ENCODE measurements at regions not wholly inside any gene's neighbourhood (a gene's known extent, or its start where the extent isn't known, plus 50 kb on each side); places are given as distances from the start of the nearest gene placed in this dataset.

DNA sequence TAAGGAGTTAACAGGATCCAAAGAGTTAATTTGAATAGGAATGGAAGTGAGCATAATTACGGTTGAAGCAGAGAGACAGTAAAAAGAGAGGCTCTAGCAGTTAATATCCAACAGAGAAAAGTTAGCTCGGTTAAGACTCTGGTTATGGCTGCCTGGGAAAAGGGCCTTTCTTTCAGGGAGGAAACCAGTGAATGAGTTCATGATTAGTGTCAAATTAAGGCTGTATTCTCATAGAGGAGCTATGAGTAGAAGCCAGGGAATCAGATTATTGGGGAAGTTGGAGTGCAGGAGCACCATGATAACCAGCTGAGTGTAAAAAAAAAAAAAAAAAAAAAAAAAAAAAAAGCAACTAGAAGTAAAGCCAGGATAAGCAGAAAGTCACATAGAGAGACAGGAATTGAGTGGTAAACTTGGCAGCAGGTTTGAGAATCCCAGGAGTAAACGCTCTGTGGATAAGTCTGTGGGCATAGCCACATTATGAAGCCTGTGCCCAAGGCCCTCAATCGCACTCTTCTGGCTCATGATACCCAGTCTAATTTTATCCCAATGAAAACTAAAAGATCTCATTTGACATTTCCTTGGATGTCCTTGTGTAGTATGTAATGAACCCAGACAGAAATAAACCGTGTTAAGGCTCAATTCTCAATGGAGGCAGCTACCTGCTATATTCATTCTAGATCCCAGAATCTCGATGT lies 372.6 kb upstream of the MPDZ start:
- H3K4me3 Mint-ChIP-seq, result no peak overlapping the region
- no peaks in the 10 kb centered on the region for H3K4me1 Mint-ChIP-seq (ENCODE audit: low read depth)
- H3K27ac Mint-ChIP-seq, result no peak overlapping the region
- H3K27me3 Mint-ChIP-seq, result no peaks in the 10 kb centered on the region
- H3K36me3 Mint-ChIP-seq, result no peaks in the 10 kb centered on the region
- H3K9me3 Mint-ChIP-seq (ENCODE audit: low read depth), result peaks cover 8% of the 10 kb centered on the region

DNA sequence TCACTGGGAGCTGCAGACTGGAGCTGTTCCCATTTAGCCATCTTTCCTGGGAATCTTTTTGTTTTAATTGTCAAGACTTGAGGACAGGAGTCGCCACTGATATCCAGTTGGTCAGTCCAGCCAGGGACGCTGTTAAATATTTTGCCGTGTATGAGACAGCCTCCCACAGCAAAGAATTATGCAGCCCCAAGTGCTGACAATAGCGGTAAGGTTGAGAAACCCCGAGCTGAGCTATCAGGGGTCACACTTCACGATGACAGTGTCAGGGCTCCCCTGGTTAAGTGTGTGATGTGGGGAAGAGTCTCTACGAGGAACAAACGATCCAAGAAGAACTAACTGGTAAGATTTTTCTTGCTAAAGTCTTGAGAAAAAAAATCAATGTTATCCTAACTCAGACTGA lies 372.0 kb upstream of the MPDZ start:
- no peak overlapping the region for H3K4me3 Mint-ChIP-seq
- H3K27ac Mint-ChIP-seq, result no peak overlapping the region
- H3K27me3 Mint-ChIP-seq, result no peaks in the 10 kb centered on the region
- H3K9me3 Mint-ChIP-seq (ENCODE audit: low read depth), result peaks cover 8% of the 10 kb centered on the region
- H3K36me3 Mint-ChIP-seq, result no peaks in the 10 kb centered on the region
- no peaks in the 10 kb centered on the region for H3K4me1 Mint-ChIP-seq (ENCODE audit: low read depth)

DNA sequence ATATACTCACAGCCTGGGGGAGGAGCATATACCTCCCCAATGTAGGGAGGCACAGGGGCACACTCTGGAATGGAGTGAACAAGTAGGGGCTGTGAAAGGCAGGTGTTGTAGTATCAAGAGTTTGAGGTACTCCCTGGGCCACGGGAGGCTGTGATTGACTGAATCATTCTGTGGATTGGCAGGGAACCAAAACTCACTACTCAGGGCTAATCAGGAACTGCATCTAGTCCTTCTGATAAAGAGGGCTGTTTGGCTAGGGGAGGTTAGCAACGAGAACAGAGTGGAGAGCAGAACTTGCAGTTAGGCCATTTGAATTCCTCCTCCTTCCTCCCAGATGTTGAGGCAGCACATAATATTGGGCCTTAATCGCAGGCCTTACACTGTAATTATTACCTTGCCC lies 369.2 kb upstream of the MPDZ start:
- H3K36me3 Mint-ChIP-seq, result no peaks in the 10 kb centered on the region
- peaks cover 12% of the 10 kb centered on the region for H3K9me3 Mint-ChIP-seq (ENCODE audit: low read depth)
- H3K27ac Mint-ChIP-seq, result no peak overlapping the region
- no peak overlapping the region for H3K4me3 Mint-ChIP-seq
- H3K27me3 Mint-ChIP-seq, result no peaks in the 10 kb centered on the region
- H3K4me1 Mint-ChIP-seq (ENCODE audit: low read depth), result no peaks in the 10 kb centered on the region

DNA sequence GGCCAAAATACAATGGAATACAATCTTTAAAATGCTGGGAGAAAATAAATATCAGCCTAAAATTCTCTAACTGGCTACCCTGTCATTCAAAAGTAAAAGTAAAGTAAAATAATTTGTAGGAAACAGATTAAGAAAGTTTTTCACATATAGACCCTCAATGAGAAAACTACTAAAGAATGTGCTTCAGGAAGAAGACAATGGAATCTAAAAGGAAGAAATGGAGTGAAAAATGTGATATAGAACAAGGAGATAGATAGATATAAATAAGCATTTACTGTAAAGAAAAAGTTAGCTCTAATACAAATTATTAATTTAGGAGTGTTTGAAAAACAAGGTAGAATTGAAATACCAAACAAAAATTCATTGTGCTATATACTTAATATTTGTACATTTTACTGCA lies 368.6 kb upstream of the MPDZ start:
- Mint-ChIP-seq H3K36me3 (no peaks in the 10 kb centered on the region), H3K4me1 (ENCODE audit: low read depth) (no peaks in the 10 kb centered on the region), H3K4me3 (no peak overlapping the region), H3K27ac (no peak overlapping the region), H3K27me3 (no peaks in the 10 kb centered on the region), H3K9me3 (ENCODE audit: low read depth) (peaks cover 11% of the 10 kb centered on the region)

DNA sequence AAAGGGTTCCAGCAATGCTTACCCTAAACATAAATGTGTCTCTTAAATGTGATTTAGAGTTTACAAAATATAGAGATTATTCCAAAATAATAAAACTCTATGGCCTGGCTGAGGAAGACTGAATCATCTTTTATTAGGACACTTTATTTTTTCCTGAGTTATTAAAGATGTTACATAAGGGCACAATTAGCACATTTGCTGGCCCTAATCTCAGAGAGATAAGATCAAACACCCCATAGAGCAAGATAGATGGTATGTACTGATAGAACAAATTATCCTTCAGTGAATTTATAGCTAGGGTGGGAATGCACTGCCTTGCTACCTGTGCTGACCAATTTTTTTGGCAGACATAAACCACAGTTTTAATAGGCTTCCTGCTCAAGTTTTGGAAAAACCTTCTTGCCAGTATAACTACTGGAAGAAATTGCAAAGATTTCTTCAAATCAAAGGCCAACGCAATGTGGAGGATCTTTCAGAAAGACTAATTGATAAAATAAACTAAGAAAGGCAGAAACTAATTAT lies 367.1 kb upstream of the MPDZ start:
- no peak overlapping the region for H3K27ac Mint-ChIP-seq
- no peaks in the 10 kb centered on the region for H3K4me1 Mint-ChIP-seq (ENCODE audit: low read depth)
- H3K36me3 Mint-ChIP-seq, result no peaks in the 10 kb centered on the region
- H3K9me3 Mint-ChIP-seq (ENCODE audit: low read depth), result peaks cover 4% of the 10 kb centered on the region
- no peak overlapping the region for H3K4me3 Mint-ChIP-seq
- no peaks in the 10 kb centered on the region for H3K27me3 Mint-ChIP-seq

DNA sequence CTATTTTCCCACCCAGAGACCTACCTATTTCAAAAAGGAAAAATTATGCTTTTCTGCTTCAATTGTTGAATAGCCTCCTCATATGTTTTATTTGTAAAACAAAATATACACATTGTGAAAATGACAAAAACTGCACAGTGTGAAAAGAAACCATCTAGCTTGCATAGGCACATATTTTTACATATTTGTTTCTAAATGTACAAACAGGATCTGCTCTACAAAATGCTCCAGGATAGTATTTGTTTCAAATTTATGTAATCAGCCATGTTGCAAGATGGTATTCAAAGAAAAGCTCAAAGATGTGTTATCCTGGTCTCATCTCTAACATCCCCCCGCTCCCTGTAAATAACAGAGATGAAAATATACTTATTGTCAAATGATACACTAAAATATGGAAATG lies 366.1 kb upstream of the MPDZ start:
- Mint-ChIP-seq H3K9me3 (ENCODE audit: low read depth) (peaks cover 4% of the 10 kb centered on the region), H3K36me3 (no peaks in the 10 kb centered on the region), H3K4me3 (no peak overlapping the region), H3K4me1 (ENCODE audit: low read depth) (no peaks in the 10 kb centered on the region), H3K27me3 (no peaks in the 10 kb centered on the region), H3K27ac (no peak overlapping the region)

DNA sequence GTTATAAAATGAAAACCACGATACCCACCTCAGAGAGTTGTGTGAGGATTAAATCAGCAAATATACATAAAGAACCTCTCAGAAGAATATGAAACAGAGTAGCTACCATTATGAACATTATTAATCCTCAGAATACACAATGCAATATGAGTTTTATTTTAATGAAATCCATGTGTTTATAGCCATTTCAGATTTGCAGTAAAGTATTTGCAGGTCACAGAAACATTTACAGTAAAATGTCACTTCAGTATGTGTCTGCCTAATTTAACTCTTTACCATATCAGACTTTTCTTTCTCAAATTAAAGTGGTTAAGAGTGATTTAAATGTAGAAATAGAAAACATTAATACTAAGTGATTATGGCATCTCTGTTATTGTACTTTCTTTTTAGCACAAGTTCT lies 365.2 kb upstream of the MPDZ start:
- Mint-ChIP-seq H3K4me1 (ENCODE audit: low read depth) (no peaks in the 10 kb centered on the region), H3K4me3 (no peak overlapping the region), H3K36me3 (no peaks in the 10 kb centered on the region), H3K27ac (no peak overlapping the region), H3K27me3 (no peaks in the 10 kb centered on the region), H3K9me3 (ENCODE audit: low read depth) (peaks cover 4% of the 10 kb centered on the region)

DNA sequence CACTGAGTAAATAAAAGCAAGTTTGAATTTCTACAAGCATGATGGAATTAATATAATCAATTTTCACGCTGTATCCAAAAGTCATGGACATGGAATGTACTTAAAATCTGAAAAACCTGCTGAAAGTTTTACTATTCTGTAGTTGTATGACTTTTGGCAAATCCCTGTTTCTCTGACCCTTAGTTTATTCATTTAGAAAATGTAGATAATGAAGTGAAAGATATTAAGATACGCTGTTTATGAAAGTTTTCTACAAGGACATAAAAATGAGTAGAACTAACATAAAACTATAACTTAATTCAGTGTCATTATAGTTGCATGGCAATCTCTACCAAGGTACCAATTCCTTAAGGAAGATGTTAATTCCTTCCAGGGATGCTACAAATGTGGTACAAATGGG lies 363.2 kb upstream of the MPDZ start:
- Mint-ChIP-seq H3K36me3 (no peaks in the 10 kb centered on the region), H3K9me3 (ENCODE audit: low read depth) (peaks cover 15% of the 10 kb centered on the region), H3K27ac (no peak overlapping the region), H3K27me3 (no peaks in the 10 kb centered on the region), H3K4me1 (ENCODE audit: low read depth) (no peaks in the 10 kb centered on the region), H3K4me3 (no peak overlapping the region)

DNA sequence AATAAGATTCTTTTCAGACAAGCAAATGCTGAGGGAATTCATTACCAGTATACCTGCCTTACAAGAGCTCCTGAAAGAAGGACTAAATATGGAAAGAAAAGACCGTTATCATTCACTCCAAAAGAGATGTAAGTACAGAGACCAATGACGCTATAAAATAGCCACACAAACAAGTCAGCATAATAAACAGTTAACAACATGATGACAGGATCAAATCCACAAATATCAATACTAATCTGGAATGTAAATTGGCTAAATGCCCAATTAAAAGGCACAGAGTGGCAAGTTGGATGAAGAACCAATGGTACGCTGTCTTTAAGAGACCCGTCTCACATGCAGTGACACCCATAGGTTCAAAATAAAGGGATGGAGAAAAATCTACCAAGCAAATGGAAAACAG lies 349.6 kb upstream of the MPDZ start:
- Mint-ChIP-seq H3K9me3 (ENCODE audit: low read depth) (peaks cover 6% of the 10 kb centered on the region), H3K4me1 (ENCODE audit: low read depth) (no peaks in the 10 kb centered on the region)

DNA sequence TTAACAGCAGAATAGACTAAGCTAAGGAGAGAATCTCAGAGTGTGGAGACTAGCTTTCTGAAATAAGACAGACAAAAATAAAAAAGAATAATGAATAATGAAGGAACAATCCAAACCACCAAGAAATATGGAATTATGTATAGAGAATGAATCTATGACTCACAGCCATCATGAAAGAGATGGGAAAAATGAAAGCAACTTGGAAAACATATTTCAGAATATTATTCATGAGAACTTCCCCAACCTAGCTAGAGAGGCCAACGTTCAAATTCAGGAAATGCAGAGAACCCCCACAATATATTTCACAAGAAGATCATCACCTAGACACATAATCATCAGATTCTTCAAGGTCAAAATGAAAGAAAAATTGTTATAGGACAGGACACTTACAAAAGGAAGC lies 349.0 kb upstream of the MPDZ start:
- Mint-ChIP-seq H3K27ac (no peak overlapping the region), H3K4me1 (ENCODE audit: low read depth) (no peaks in the 10 kb centered on the region), H3K36me3 (no peaks in the 10 kb centered on the region), H3K27me3 (no peaks in the 10 kb centered on the region), H3K4me3 (no peak overlapping the region), H3K9me3 (ENCODE audit: low read depth) (peaks cover under 1% of the 10 kb centered on the region)

More for the DNA sequence above, 349.6 kb upstream of the MPDZ start:
- H3K27me3 Mint-ChIP-seq, result no peaks in the 10 kb centered on the region
- no peak overlapping the region for H3K4me3 Mint-ChIP-seq
- H3K27ac Mint-ChIP-seq, result no peak overlapping the region
- no peaks in the 10 kb centered on the region for H3K36me3 Mint-ChIP-seq

DNA sequence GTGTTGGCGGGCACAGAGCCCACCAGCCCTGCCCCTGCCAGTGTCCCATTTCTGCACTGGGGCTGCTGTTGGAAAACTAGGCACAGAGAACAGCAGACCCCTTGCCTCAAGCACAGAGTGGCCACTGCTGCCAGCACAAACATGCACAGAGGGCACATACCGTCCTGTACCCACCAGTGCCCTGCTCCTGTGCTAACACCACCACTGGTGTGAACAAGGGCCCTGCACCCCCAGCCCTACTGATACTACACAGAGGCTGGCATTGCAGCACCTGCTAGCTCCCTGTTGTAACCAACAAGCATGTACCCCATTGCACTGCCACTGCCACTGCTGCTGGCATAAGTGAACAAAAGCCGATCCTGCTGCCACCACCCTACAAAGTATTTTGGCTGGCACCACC lies 348.0 kb upstream of the MPDZ start:
- Mint-ChIP-seq H3K36me3 (no peaks in the 10 kb centered on the region), H3K9me3 (ENCODE audit: low read depth) (no peaks in the 10 kb centered on the region), H3K4me3 (no peak overlapping the region), H3K4me1 (ENCODE audit: low read depth) (no peaks in the 10 kb centered on the region), H3K27me3 (no peaks in the 10 kb centered on the region), H3K27ac (no peak overlapping the region)

DNA sequence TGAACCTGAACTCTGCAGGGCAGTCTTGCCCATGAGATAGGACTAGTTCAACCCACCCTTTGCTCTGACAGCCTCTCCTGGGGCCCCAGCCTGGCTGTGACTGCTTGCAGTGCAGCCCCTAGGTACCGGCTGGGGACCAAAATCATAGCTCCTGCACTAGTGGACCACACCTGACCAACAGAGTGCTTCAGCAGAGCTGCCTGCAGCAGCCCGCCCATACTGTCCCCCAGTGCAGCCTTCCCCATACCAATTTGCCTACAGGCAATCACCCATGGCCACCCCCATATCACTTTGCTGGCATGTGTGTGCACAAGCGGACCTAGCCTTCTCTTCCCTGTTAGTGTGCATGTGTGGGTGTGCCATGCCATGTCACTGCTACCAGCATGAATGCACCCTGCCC lies 347.6 kb upstream of the MPDZ start:
- Mint-ChIP-seq H3K36me3 (no peaks in the 10 kb centered on the region), H3K27ac (no peak overlapping the region), H3K4me3 (no peak overlapping the region), H3K4me1 (ENCODE audit: low read depth) (no peaks in the 10 kb centered on the region), H3K27me3 (no peaks in the 10 kb centered on the region), H3K9me3 (ENCODE audit: low read depth) (no peaks in the 10 kb centered on the region)

DNA sequence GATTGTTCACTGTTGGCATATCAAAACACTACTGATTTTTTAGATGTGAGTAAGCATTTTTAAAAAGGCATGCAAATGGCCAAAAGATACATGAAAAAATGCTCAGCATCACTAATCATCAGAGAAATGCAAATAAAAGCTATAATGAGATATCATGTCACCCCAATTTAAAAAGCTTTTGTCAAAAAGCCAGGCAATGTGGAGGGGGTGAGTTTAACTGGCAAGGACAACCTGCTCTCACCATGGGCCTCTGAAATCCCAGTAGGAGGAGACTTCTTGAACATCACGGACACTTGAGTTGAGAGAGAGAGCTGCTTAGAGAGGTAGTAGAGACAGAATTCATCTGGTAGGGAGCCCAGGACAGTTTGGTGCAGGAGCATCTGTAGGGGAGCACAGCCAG lies 347.1 kb upstream of the MPDZ start:
- H3K27ac Mint-ChIP-seq, result no peak overlapping the region
- H3K36me3 Mint-ChIP-seq, result no peaks in the 10 kb centered on the region
- no peaks in the 10 kb centered on the region for H3K9me3 Mint-ChIP-seq (ENCODE audit: low read depth)
- no peaks in the 10 kb centered on the region for H3K4me1 Mint-ChIP-seq (ENCODE audit: low read depth)
- no peaks in the 10 kb centered on the region for H3K27me3 Mint-ChIP-seq
- no peak overlapping the region for H3K4me3 Mint-ChIP-seq

DNA sequence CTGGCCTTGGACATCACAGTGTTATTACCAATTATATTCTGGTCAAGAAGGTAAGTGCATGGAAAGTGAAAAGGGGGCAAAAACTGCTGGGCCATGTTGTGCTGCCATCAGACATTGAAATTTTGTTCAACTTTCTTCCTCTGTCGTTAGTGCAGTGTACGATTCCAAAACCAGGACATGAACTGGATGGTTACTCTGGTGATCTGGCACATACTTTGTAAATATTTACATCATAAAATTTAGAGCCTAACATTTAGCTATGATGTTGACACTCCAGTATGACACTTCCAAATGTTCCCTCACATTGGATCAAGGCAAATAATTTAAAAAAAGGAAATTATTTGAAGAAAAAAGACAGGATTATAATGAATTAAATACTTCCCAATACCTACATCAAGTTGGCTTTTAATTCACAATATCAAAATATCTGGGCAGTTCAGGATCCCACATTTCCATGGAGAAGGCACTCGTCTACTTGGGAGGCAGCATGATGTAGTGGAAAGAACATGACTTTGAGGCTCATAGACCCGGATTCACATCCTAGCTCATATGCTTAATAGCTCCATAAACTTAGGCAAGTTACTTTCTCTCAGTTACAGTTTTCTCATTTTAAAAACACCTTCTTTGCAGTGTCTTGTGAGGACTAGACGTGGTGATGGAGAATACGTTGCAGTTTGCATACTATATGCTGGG lies 342.5 kb upstream of the MPDZ start:
- Mint-ChIP-seq H3K4me1 (ENCODE audit: low read depth) (no peaks in the 10 kb centered on the region), H3K27me3 (no peaks in the 10 kb centered on the region), H3K9me3 (ENCODE audit: low read depth) (peaks cover 5% of the 10 kb centered on the region), H3K27ac (no peak overlapping the region), H3K4me3 (no peak overlapping the region), H3K36me3 (no peaks in the 10 kb centered on the region)

DNA sequence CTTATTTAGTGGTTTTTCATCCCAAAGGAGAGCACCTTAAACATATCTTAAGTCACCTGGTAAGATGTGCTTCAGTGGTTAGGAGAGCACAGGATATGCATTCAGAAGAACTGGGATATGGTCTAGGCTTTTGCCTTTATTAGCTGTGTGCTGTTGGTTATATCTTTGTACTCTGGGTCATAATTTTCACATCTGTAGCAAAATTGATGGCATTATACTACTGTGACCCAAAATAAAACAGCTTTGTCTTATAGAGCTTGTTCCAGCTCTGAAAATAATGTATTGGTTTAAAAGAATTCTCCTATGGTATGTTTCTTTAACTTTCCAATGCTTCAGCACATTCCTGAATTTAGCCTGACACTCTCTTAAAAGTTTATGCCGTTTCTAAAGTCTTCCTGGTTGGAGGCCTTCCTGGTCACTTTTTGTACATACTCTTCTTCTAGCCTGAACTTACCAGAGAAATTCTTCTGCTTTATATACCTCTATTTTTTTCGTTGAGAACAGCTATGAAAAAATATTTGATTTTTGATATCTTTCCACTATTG lies 337.1 kb upstream of the MPDZ start:
- Mint-ChIP-seq H3K27me3 (no peaks in the 10 kb centered on the region), H3K4me1 (ENCODE audit: low read depth) (no peaks in the 10 kb centered on the region), H3K36me3 (no peaks in the 10 kb centered on the region), H3K27ac (no peak overlapping the region), H3K4me3 (no peak overlapping the region), H3K9me3 (ENCODE audit: low read depth) (peaks cover 12% of the 10 kb centered on the region)
